Fibroblast of mammary gland (primary cell): ENCODE measurements at regions not wholly inside any gene's neighbourhood (a gene's known extent, or its start where the extent isn't known, plus 50 kb on each side); places are given as distances from the start of the nearest gene placed in this dataset.

Experiments used
- DNase-seq: peaks from one replicate; pipeline ENCODE4 v3.0.0-alpha.2; 2010; ENCODE audit warnings: low read depth
- H3K4me3 ChIP-seq: 2 replicates; pipeline ENCODE4 v1.5.1; 2011; ENCODE audit warnings: low read depth, mild to moderate bottlenecking, low read length, moderate library complexity; ENCODE audit not compliant: control insufficient read depth
- TF ChIP-seq, protein P1 (sequence below): conservative IDR thresholded peaks from 2 replicates; pipeline ENCODE4 v1.5.1; 2011; ENCODE audit warnings: low read depth, low read length, inconsistent platforms; ENCODE audit not compliant: control insufficient read depth, insufficient read depth

DNA sequence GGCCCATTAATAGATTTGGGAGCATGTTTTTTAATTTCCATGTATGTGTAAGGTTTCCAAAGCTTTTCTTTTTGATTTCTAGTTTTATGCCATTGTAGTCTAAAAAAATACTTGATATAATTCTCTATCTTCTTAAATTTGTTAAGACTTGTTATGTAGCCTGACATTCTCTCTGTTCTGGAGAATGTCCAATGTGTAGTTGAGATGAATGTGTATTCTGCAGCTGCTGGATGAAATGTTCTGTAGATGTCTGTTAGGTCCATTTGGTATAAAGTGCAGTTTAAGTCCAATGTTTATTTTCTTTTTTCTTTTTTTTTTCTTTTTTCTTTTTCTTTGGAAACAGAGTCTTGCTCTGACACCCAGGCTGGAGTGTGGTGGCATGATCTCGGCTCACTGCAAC lies 378.5 kb upstream of the MAD2L1 start:
- TF ChIP-seq, protein P1, sequence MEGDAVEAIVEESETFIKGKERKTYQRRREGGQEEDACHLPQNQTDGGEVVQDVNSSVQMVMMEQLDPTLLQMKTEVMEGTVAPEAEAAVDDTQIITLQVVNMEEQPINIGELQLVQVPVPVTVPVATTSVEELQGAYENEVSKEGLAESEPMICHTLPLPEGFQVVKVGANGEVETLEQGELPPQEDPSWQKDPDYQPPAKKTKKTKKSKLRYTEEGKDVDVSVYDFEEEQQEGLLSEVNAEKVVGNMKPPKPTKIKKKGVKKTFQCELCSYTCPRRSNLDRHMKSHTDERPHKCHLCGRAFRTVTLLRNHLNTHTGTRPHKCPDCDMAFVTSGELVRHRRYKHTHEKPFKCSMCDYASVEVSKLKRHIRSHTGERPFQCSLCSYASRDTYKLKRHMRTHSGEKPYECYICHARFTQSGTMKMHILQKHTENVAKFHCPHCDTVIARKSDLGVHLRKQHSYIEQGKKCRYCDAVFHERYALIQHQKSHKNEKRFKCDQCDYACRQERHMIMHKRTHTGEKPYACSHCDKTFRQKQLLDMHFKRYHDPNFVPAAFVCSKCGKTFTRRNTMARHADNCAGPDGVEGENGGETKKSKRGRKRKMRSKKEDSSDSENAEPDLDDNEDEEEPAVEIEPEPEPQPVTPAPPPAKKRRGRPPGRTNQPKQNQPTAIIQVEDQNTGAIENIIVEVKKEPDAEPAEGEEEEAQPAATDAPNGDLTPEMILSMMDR = no peak
- no peak overlapping the region for H3K4me3 ChIP-seq
- DNase-seq = no peak

DNA sequence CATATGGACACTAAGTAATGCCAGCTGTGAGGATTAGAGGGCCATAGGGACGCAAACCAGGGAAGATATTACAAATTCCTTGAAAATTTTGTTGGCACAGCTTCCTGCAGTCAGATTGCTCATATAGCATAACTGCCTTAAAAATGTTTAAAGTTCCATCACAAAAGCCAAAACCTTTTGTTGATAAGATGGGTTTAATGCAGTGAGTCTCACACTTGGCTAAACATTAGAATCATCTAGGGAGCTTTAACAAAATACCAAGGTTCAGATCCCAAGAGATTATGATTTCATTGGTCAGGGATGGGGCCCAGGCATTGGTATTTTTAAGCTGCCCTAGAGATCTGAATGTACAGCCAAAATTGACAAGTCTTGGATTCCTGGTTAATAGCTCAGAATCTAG lies 376.5 kb upstream of the MAD2L1 start:
- DNase-seq = peak; percentile 94
- no peak overlapping the region for H3K4me3 ChIP-seq
- TF ChIP-seq, protein P1 = no peak

DNA sequence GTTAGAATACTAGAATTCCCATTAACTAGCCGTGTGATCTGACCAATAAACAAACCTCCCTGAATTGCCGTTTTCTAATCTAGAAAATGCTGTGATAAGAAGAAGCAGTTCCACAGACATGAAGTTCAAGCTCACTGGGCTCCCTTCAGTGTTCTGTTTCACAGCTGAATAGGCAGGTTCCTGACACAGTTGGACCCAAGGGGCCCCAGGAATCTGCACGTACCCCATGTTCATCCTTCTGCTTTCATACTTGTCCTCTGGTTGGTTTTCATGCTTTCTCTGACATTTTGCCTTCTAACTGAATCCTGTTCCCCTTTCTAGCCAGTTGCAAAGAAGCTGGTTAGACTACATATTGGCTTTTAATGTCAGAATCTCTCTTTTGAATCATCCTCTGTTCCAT lies 374.1 kb upstream of the MAD2L1 start:
- DNase-seq = no peak
- TF ChIP-seq, protein P1 = no peak
- H3K4me3 ChIP-seq = no peak overlapping the region

DNA sequence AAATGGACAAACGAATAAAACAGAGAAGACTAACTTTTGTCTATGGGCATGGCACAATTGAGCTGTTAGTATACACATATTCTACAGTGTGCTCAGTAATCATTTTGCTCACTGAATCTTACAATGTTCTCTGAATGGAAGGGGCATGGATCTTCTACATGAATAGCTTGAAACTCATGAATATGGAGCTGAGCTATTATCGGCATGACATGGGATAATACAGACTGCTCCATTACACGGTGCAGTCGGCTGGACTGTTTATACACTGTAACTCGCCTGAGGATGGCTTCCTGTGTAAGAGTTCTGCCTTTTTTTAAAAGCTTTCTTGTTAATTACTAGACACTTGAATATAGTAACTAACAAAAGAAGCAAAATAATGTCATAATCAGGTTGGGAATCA lies 368.5 kb upstream of the MAD2L1 start:
- no peak for DNase-seq
- TF ChIP-seq, protein P1 = no peak
- H3K4me3 ChIP-seq = no peak overlapping the region

DNA sequence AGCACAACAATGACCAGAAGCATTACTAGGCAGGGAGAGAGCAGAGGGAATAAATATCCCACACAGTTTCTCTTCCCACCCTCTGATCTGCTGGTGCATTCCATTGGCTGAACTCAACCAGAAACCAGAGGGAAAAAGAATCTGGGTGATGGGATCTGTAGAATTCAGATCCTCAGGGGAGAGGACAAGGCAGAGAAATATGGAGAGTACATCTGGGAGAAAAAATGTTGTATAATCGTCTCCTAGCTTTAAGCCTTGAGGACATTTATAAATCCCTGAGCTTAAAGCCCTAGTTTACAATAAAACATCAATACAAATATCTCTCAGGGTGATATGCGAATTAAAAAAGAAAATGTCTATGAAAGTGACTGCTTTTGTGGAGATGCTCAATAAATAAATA lies 368.1 kb upstream of the MAD2L1 start:
- DNase-seq = no peak
- no peak overlapping the region for H3K4me3 ChIP-seq
- TF ChIP-seq, protein P1 = no peak

DNA sequence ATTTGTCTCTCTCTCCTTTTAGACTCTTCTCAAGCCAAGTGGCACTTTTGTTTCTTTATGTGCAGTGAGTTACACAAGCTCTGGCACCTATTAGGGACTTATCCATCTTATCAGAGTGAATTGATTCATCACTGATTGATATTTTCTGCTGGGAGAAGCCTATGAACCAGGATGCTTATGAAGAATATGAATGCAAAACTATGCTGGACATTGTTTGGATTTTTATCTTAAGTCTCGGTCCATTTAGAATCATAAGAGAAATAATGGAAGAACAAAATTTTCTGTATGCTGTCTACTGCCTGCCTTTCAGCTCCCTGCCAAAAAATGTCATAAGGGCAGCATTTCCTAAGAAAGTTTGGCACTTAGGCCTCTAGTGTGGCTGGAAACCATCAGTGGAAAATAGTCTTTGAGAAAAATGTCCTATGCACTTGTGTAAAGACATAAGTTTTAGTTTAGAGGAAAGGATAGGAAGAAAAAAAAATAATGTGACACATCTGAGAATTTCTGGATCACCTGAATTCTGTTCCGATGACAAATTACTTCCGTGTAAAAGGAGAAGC lies 365.7 kb upstream of the MAD2L1 start:
- H3K4me3 ChIP-seq = no peak overlapping the region
- TF ChIP-seq, protein P1 = no peak
- no peak for DNase-seq

DNA sequence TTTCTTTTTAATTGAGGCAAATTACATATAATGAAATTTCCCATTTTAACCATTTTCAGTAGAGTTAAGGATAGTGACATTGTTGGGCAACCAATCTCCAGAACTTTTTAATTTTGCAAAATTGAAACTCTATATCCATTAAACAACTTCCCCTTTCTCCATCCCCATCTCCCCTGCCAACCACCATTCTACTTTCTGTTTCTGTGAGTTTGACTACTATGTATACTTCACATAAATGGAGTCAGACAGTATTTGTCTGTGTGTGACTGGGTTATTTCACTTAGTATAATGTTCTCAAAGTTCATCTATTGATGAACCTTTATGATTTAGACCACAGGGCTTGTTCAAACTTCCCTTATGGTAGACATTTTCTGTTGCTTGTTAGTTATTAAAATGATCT lies 364.5 kb upstream of the MAD2L1 start:
- H3K4me3 ChIP-seq = no peak overlapping the region
- TF ChIP-seq, protein P1 = no peak
- DNase-seq = no peak
